H1 (cell line): ENCODE measurements at regions not wholly inside any gene's neighbourhood (a gene's known extent, or its start where the extent isn't known, plus 50 kb on each side); places are given as distances from the start of the nearest gene placed in this dataset.

Source experiments
- CTCF ChIA-PET: fragments of 300-600 bp; sonication (Branson Sonifier 250); formaldehyde crosslinking; loops from one replicate; lab custom pipeline; 2021; ENCODE audit not compliant: partially characterized antibody; lab: Charles Lee
- POLR2A ChIA-PET: fragments of 300-600 bp; sonication (Branson Sonifier 250); formaldehyde crosslinking; loops from one replicate; lab custom pipeline; 2021; ENCODE audit warnings: inconsistent platforms; ENCODE audit not compliant: partially characterized antibody; lab: Charles Lee
- DNase-seq, 2 experiments: peaks; one replicate each; pipeline versions ENCODE4 v3.0.0 to v3.0.0-alpha.2; 2010 to 2022; ENCODE audit warnings: low spot score in 2 of 2, low read depth in 1 of 2, mixed read lengths in 1 of 2
- FAIRE-seq: peaks from 2 replicates; lab custom pipeline; 2011; peaks lifted over from hg19 to GRCh38; lab: Jason Lieb, UNC
- H2AFZ ChIP-seq: 2 replicates; pipeline ENCODE4 v1.8.1; 2012; ENCODE audit warnings: low read length, inconsistent platforms
- H2AK5ac ChIP-seq: 2 replicates; pipeline ENCODE4 v1.6.1; 2013; ENCODE audit warnings: low read depth, low read length
- H2BK120ac ChIP-seq: replicated peaks from 2 replicates; pipeline ENCODE3; 2013; ENCODE audit warnings: low read depth, low read length, inconsistent platforms
- H2BK12ac ChIP-seq: 2 replicates; pipeline ENCODE4 v1.6.1; 2013; ENCODE audit warnings: low read depth, low read length
- H2BK15ac ChIP-seq: 2 replicates; pipeline ENCODE4 v1.6.1; 2013; ENCODE audit warnings: low read length
- H2BK20ac ChIP-seq: 2 replicates; pipeline ENCODE4 v1.6.1; 2013; ENCODE audit warnings: low read length
- H2BK5ac ChIP-seq: 2 replicates; pipeline ENCODE4 v1.6.1; 2013; ENCODE audit warnings: low read depth, low read length
- H3K14ac ChIP-seq: 2 replicates; pipeline ENCODE4 v1.6.1; 2013; ENCODE audit warnings: inconsistent platforms; ENCODE audit not compliant: insufficient read length
- H3K18ac ChIP-seq: 2 replicates; pipeline ENCODE4 v1.6.1; 2013; ENCODE audit warnings: low read length; ENCODE audit errors: extremely low read depth
- H3K23ac ChIP-seq: 2 replicates; pipeline ENCODE4 v1.6.1; 2013; ENCODE audit warnings: inconsistent platforms; ENCODE audit not compliant: insufficient read length
- H3K23me2 ChIP-seq: 2 replicates; pipeline ENCODE4 v1.6.1; 2013; ENCODE audit warnings: low read depth, low read length
- H3K27ac ChIP-seq: 2 replicates; pipeline ENCODE4 v1.6.1; 2011; ENCODE audit warnings: low read depth, low read length, inconsistent platforms
- H3K27me3 ChIP-seq, 4 experiments: replicated peaks in 1 of 4; 1 replicate in 1 of 4; 2 replicates in 3 of 4; pipeline versions ENCODE4 v1.6.1 to v1.8.1; 2011 to 2013; ENCODE audit warnings: low read length in 3 of 4, mild to moderate bottlenecking in 3 of 4, inconsistent platforms in 2 of 4, mixed read lengths in 2 of 4, moderate library complexity in 1 of 4; ENCODE audit not compliant: control insufficient read depth in 3 of 4, insufficient read depth in 3 of 4; ENCODE audit errors: extremely low read depth in 1 of 4
- H3K36me3 ChIP-seq, 4 experiments: 2 replicates each; pipeline versions ENCODE4 v1.6.1 to v1.8.1; 2011 to 2013; ENCODE audit warnings: mild to moderate bottlenecking in 4 of 4, low read length in 3 of 4, moderate library complexity in 2 of 4, control low read depth in 1 of 4, inconsistent platforms in 1 of 4; ENCODE audit not compliant: insufficient read depth in 4 of 4, control insufficient read depth in 2 of 4
- H3K4ac ChIP-seq: replicated peaks from 2 replicates; pipeline ENCODE3; 2013; ENCODE audit warnings: low read length, low read depth, mixed read lengths, inconsistent platforms; ENCODE audit not compliant: insufficient read length
- H3K4me1 ChIP-seq, 4 experiments: replicated peaks in 1 of 4; 1 replicate in 1 of 4; 2 replicates in 3 of 4; pipeline versions ENCODE4 v1.6.1 to v1.8.1; 2011 to 2013; ENCODE audit warnings: low read length in 3 of 4, inconsistent platforms in 2 of 4, mixed read lengths in 1 of 4; ENCODE audit not compliant: insufficient read depth in 4 of 4, control insufficient read depth in 3 of 4
- H3K4me2 ChIP-seq, 2 experiments: 2 replicates each; pipeline versions ENCODE4 v1.6.1 to v1.8.1; 2011 to 2013; ENCODE audit warnings: low read depth in 2 of 2, low read length in 2 of 2, control low read depth in 1 of 2, inconsistent platforms in 1 of 2, mild to moderate bottlenecking in 1 of 2; ENCODE audit not compliant: insufficient read depth in 1 of 2
- H3K4me3 ChIP-seq, 4 experiments: fragments of 200-600, 300-600 bp in 1 of 4; sonication (generic), shearing (Covaris generic), sonication (Bioruptor Twin) in 1 of 4; 2 replicates each; pipeline versions ENCODE4 v1.5.1 to v1.8.1; 2011 to 2016; ENCODE audit warnings: low read length in 4 of 4, low read depth in 3 of 4, control low read depth in 2 of 4, inconsistent platforms in 2 of 4, mild to moderate bottlenecking in 2 of 4, mixed read lengths in 1 of 4, moderate library complexity in 1 of 4; ENCODE audit not compliant: insufficient read depth in 2 of 4; ENCODE audit errors: extremely low read depth in 1 of 4
- H3K56ac ChIP-seq: replicated peaks from 2 replicates; pipeline ENCODE3; 2013; ENCODE audit warnings: low read depth, mild to moderate bottlenecking, mixed read lengths, low read length, inconsistent platforms; ENCODE audit not compliant: insufficient read length
- H3K79me1 ChIP-seq: 2 replicates; pipeline ENCODE4 v1.6.1; 2013; ENCODE audit warnings: low read depth, low read length, control low read depth
- H3K79me2 ChIP-seq, 2 experiments: 2 replicates each; pipeline versions ENCODE4 v1.6.1 to v1.8.1; 2012 to 2013; ENCODE audit warnings: low read length in 2 of 2, mild to moderate bottlenecking in 2 of 2, inconsistent platforms in 1 of 2; ENCODE audit not compliant: insufficient read depth in 2 of 2, control insufficient read depth in 1 of 2
- H3K9ac ChIP-seq, 4 experiments: replicated peaks in 1 of 4; 1 replicate in 1 of 4; 2 replicates in 3 of 4; pipeline versions ENCODE4 v1.6.1 to v1.8.1; 2011 to 2013; ENCODE audit warnings: low read depth in 3 of 4, low read length in 3 of 4, control low read depth in 2 of 4, mild to moderate bottlenecking in 2 of 4, moderate library complexity in 2 of 4, inconsistent platforms in 1 of 4; ENCODE audit errors: extremely low read depth in 1 of 4
- H3K9me3 ChIP-seq, 2 experiments: 2 replicates each; pipeline versions ENCODE4 v1.6.1 to v1.8.1; 2012 to 2013; ENCODE audit warnings: mild to moderate bottlenecking in 2 of 2, moderate library complexity in 2 of 2, control low read depth in 1 of 2, inconsistent platforms in 1 of 2, low read depth in 1 of 2, low read length in 1 of 2, mixed read lengths in 1 of 2; ENCODE audit not compliant: insufficient read depth in 2 of 2
- H4K20me1 ChIP-seq, 2 experiments: replicated peaks in 1 of 2; 2 replicates each; pipeline versions ENCODE3 to v1.8.1; 2011 to 2013; ENCODE audit warnings: inconsistent platforms in 2 of 2, low read length in 2 of 2, mild to moderate bottlenecking in 1 of 2; ENCODE audit not compliant: insufficient read depth in 2 of 2, control insufficient read depth in 1 of 2
- H4K5ac ChIP-seq: 2 replicates; pipeline ENCODE4 v1.6.1; 2013; ENCODE audit warnings: low read length, low read depth, mixed read lengths, inconsistent platforms; ENCODE audit not compliant: insufficient read length
- H4K8ac ChIP-seq: 2 replicates; pipeline ENCODE4 v1.8.0; 2013; ENCODE audit warnings: mild to moderate bottlenecking, moderate library complexity, low read length, inconsistent platforms; ENCODE audit not compliant: insufficient read depth; ENCODE audit errors: extremely low read depth
- H4K91ac ChIP-seq: replicated peaks from 2 replicates; pipeline ENCODE3; 2013; ENCODE audit warnings: low read length, mixed read lengths, inconsistent platforms; ENCODE audit not compliant: insufficient read length
- BRCA1 ChIP-seq: IDR thresholded peaks from 2 replicates; pipeline ENCODE4 v1.6.1; 2012; ENCODE audit warnings: low read depth, low read length, improper control_type of control experiment
- EP300 ChIP-seq, 2 experiments: IDR thresholded peaks; 1 replicate in 1 of 2; 2 replicates in 1 of 2; pipeline ENCODE4 v1.6.1; 2011 to 2012; ENCODE audit warnings: low read depth in 2 of 2, low read length in 2 of 2, mild to moderate bottlenecking in 2 of 2, borderline replicate concordance in 1 of 2, inconsistent platforms in 1 of 2, moderate library complexity in 1 of 2
- HDAC2 ChIP-seq, 2 experiments: fragments of 300-600 bp in 1 of 2; sonication (generic) in 1 of 2; IDR thresholded peaks; 2 replicates each; pipeline ENCODE4 v1.6.1; 2011 to 2012; ENCODE audit warnings: low read depth in 2 of 2, low read length in 2 of 2, mild to moderate bottlenecking in 2 of 2, moderate library complexity in 2 of 2, borderline replicate concordance in 1 of 2, inconsistent platforms in 1 of 2
- HDAC6 ChIP-seq: IDR thresholded peaks from one replicate; pipeline ENCODE4 v1.7.1; 2012; ENCODE audit warnings: low read depth, mild to moderate bottlenecking, inconsistent platforms, low read length, moderate library complexity
- JUND ChIP-seq: IDR thresholded peaks from 2 replicates; pipeline ENCODE4 v1.6.1; 2011; ENCODE audit warnings: mild to moderate bottlenecking, improper control_type of control experiment, low read length
- MAFK ChIP-seq: IDR thresholded peaks from 2 replicates; pipeline ENCODE4 v1.6.1; 2012; ENCODE audit warnings: low read depth, mild to moderate bottlenecking, improper control_type of control experiment, low read length
- NRF1 ChIP-seq: IDR thresholded peaks from 2 replicates; pipeline ENCODE4 v1.6.1; 2011; ENCODE audit warnings: mild to moderate bottlenecking, low read depth, low read length, improper control_type of control experiment
- TCF12 ChIP-seq: IDR thresholded peaks from 2 replicates; pipeline ENCODE4 v1.6.1; 2011; ENCODE audit warnings: low read depth, mild to moderate bottlenecking, low read length
- USF2 ChIP-seq: IDR thresholded peaks from 2 replicates; pipeline ENCODE4 v1.6.1; 2011; ENCODE audit warnings: low read length, improper control_type of control experiment

GRCh38 chr2:204049635-204050034 lies 113.1 kb downstream of the ICOS start:
- H2BK120ac ChIP-seq: no peak overlapping the region
- no peak overlapping the region for H2BK15ac ChIP-seq
- ChIA-PET POLR2A (interaction anchor here (0.7 kb wide), 1 partner anchor 266 kb away, joined by 3 read pairs; no protein-coding TSS in a partner anchor), CTCF (interaction anchor here (2.6 kb wide), 1 partner anchor 18 kb away, joined by 14 read pairs; no protein-coding TSS in a partner anchor)
- H3K27me3 ChIP-seq: no peaks in the 10 kb centered on the region
- H3K18ac ChIP-seq: no peak overlapping the region
- no peak overlapping the region for H3K4ac ChIP-seq
- DNase-seq (no peak), FAIRE-seq (no peak)
- no peak overlapping the region for H3K4me3 ChIP-seq
- no peak overlapping the region for H2AFZ ChIP-seq
- no peak overlapping the region for H3K23ac ChIP-seq
- H3K9ac ChIP-seq: no peak overlapping the region
- no peak overlapping the region for H3K56ac ChIP-seq
- no peak overlapping the region for H3K14ac ChIP-seq
- no peaks in the 10 kb centered on the region for H3K23me2 ChIP-seq
- H3K27ac ChIP-seq: no peak overlapping the region
- no peak overlapping the region for H4K8ac ChIP-seq
- TF ChIP-seq EP300 (IDR thresholded peaks at IDR 0.05; ENCODE audit: borderline replicate concordance in 1 of 2, low read depth in 2 of 2, low read length in 2 of 2) (no peak), BRCA1 (no peak), JUND (no peak), USF2 (no peak), MAFK (no peak), HDAC6 (no peak), HDAC2 (IDR thresholded peaks at IDR 0.05; ENCODE audit: borderline replicate concordance in 1 of 2, low read depth in 2 of 2, low read length in 2 of 2) (no peak), NRF1 (no peak), TCF12 (no peak)
- no peaks in the 10 kb centered on the region; a peak in 1 of 8 replicates for H3K36me3 ChIP-seq
- H3K9me3 ChIP-seq: no peaks in the 10 kb centered on the region
- H2AK5ac ChIP-seq: no peak overlapping the region
- H3K4me1 ChIP-seq: no peaks in the 10 kb centered on the region
- H3K79me2 ChIP-seq: no peaks in the 10 kb centered on the region
- no peaks in the 10 kb centered on the region for H4K20me1 ChIP-seq
- H2BK12ac ChIP-seq: no peak overlapping the region
- no peak overlapping the region for H4K5ac ChIP-seq
- H3K79me1 ChIP-seq: no peaks in the 10 kb centered on the region
- H2BK5ac ChIP-seq: no peak overlapping the region
- H2BK20ac ChIP-seq: no peak overlapping the region
- no peak overlapping the region for H4K91ac ChIP-seq
- no peak overlapping the region for H3K4me2 ChIP-seq
